ENCODE measurements at regions not wholly inside any gene's neighbourhood (a gene's known extent, or its start where the extent isn't known, plus 50 kb on each side); places are given as distances from the start of the nearest gene placed in this dataset.

- no peaks in the 10 kb centered on the region for H3K79me1 ChIP-seq (ENCODE audit: low read depth in 1 of 2, low read length in 2 of 2)
- no peak overlapping the region for H2AK9ac ChIP-seq (replicated peaks; ENCODE audit: low read depth, low read length, poor library complexity)
- no peak overlapping the region for H3K18ac ChIP-seq (ENCODE audit: low read depth, low read length)
- no peak overlapping the region for H4K91ac ChIP-seq (ENCODE audit: insufficient read depth, low read depth, low read length)
- no peaks in the 10 kb centered on the region for H3K36me3 ChIP-seq (ENCODE audit: control insufficient read depth, insufficient read depth, low read length)
- POLR2A ChIA-PET (ENCODE audit: unreplicated experiment): no interaction called here
- dilution Hi-C loops (cut with HindIII; ENCODE audit: low sequenced_read_pairs, unreplicated experiment): no loop called here
- H2BK20ac ChIP-seq (ENCODE audit: low read depth, low read length): no peak overlapping the region
- intact Hi-C loops (cut with micrococcal nuclease): no loop called here
- no peak overlapping the region for H3K4me2 ChIP-seq (ENCODE audit: low read depth, low read length)
- no peak overlapping the region for H2BK120ac ChIP-seq (ENCODE audit: low read depth, low read length)
- in situ Hi-C loops (cut with MboI; ENCODE audit: low sequenced_read_pairs): no loop called here
- H4K20me1 ChIP-seq (ENCODE audit: insufficient read depth, low read length): no peaks in the 10 kb centered on the region
- no peak overlapping the region for H3K4ac ChIP-seq (ENCODE audit: low read depth, low read length)
- H3K27me3 ChIP-seq (ENCODE audit: control insufficient read depth, insufficient read depth, low read length): no peaks in the 10 kb centered on the region
- no peak overlapping the region for H3K14ac ChIP-seq (replicated peaks; ENCODE audit: low read depth, low read length)
- H3K27ac ChIP-seq (ENCODE audit: insufficient read depth, low read length): no peak overlapping the region
- no peak overlapping the region for H2BK15ac ChIP-seq (ENCODE audit: low read depth, low read length)
- no TSS peak for BruUV-seq (replicated peaks)
- H3K9me1 ChIP-seq (ENCODE audit: insufficient read depth, low read length): no peaks in the 10 kb centered on the region
- H3K23ac ChIP-seq (ENCODE audit: low read depth, low read length): no peak overlapping the region
- ATAC-seq (ENCODE audit: low read depth) (no peak), DNase-seq (no peak)
- H2AFZ ChIP-seq (replicated peaks; ENCODE audit: low read length, poor library complexity): no peak overlapping the region
- H3K9ac ChIP-seq (ENCODE audit: low read depth, low read length): no peak overlapping the region
- 70% methylated on average over 2 of the region's 8 CpGs; no CpG with 5 or more reads in 1 of the 2 experiments for WGBS, 2 experiments (ENCODE audit: extremely low coverage in 2 of 2, insufficient read length in 1 of 2)
- H3K9me3 ChIP-seq (ENCODE audit: control insufficient read depth, insufficient read depth, low read length): no peaks in the 10 kb centered on the region
- CTCF ChIA-PET: no interaction called here
- H4K5ac ChIP-seq (ENCODE audit: low read depth, low read length): no peak overlapping the region
- no peak overlapping the region for H3K56ac ChIP-seq (ENCODE audit: extremely low read depth, insufficient read depth, low read length)
- H2AK5ac ChIP-seq (ENCODE audit: low read depth, low read length): no peak overlapping the region
- H3K4me1 ChIP-seq (ENCODE audit: control insufficient read depth, insufficient read depth, low read length): peaks cover 9% of the 10 kb centered on the region
- no peak overlapping the region for H3K4me3 ChIP-seq (ENCODE audit: insufficient read depth, low read depth, low read length)
- H2BK5ac ChIP-seq (ENCODE audit: low read depth, low read length, poor library complexity, severe bottlenecking): no peak overlapping the region
- H4K8ac ChIP-seq (ENCODE audit: low read depth in 2 of 2, low read length in 2 of 2): no peak overlapping the region
- TF ChIP-seq FOS (IDR thresholded peaks at IDR 0.05; ENCODE audit: low read depth, low read length) (no peak), RAD21 (IDR thresholded peaks at IDR 0.05; ENCODE audit: low read length) (no peak), CTCF (conservative IDR thresholded peaks at IDR 0.05; ENCODE audit: low read depth, low read length) (no peak), USF2 (IDR thresholded peaks at IDR 0.05; ENCODE audit: low read depth, low read length) (no peak)
These were observed 359.5 kb upstream of the ETAA1 start for GRCh38 chr2:67037655-67038054.

Measured in IMR-90 (cell line).